SK-N-DZ (cell line): ENCODE measurements at regions not wholly inside any gene's neighbourhood (a gene's known extent, or its start where the extent isn't known, plus 50 kb on each side); places are given as distances from the start of the nearest gene placed in this dataset.
A peak's percentile ranks its signal among the peaks of the same experiment; 100 is the strongest.
"Not testable (repeated sequence)": the region's sequence is repeated elsewhere in the genome, so short reads cannot be mapped to it uniquely, and the experiment has no call there.

Source experiments
- DNase-seq: peaks from one replicate; pipeline ENCODE4 v3.0.0-alpha.2; 2015; ENCODE audit warnings: low spot score

- no peak for DNase-seq
Measured at GRCh38 chr13:110809871-110810486, 96.5 kb downstream of the ING1 start.

DNA sequence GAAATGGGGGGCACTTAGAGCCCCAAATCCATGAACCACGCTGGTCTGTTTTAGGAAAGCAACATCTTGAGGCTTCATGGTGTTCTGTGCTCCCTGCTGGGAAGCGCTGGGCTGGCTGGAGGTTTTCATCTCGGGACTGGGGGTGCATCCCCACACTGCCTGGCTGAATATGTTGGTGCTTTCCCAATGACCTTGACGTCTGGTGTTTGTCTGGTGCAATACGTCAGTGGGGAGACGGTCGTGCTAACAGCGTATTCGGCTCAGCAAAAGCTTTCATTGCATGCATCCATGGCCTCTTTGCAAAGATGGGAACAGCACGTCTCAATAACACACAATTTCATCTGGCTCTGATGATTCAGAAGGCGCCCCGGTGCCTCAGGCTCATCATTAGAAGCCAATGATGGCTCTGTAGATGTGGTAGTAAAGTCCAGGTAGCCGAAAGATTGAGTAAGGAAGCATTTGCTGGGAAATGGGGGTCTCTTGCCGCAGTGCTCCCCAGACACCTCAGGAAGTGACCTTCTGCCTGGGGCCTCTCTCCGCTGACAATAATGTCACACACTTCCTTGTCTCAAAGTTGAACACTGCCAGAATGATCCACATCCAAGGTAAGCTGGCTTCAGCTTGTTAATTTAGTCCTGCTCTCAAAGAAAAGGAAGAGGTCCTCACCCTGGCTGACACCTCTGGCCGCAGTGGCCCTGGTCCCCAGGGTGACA is 97.7 kb downstream of the ING1 start:
- no peak for DNase-seq

DNA sequence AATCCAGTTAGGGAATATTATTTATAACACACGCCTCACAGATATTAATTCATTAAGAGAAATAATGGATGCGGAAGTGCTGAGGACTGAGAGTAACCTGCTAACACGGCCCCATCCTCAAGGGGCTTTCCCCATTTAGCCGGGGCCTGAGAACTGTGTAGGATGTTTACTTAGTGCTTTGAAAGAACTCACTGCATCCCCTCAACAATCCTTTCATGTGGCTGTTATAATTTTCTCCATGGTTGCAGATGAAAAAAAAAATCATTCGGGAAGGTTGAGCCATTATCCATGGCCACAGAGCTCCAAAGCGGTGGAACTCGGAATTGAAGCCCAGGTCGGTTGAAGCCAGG is 98.2 kb downstream of the ING1 start:
- no peak for DNase-seq

- no peak for DNase-seq
Measured at GRCh38 chr13:110812121-110812868, 98.8 kb downstream of the ING1 start.

GRCh38 chr13:110812869-110813645 is 99.6 kb downstream of the ING1 start:
- no peak for DNase-seq

GRCh38 chr13:110813646-110814624 is 100.4 kb downstream of the ING1 start:
- no peak for DNase-seq

DNA sequence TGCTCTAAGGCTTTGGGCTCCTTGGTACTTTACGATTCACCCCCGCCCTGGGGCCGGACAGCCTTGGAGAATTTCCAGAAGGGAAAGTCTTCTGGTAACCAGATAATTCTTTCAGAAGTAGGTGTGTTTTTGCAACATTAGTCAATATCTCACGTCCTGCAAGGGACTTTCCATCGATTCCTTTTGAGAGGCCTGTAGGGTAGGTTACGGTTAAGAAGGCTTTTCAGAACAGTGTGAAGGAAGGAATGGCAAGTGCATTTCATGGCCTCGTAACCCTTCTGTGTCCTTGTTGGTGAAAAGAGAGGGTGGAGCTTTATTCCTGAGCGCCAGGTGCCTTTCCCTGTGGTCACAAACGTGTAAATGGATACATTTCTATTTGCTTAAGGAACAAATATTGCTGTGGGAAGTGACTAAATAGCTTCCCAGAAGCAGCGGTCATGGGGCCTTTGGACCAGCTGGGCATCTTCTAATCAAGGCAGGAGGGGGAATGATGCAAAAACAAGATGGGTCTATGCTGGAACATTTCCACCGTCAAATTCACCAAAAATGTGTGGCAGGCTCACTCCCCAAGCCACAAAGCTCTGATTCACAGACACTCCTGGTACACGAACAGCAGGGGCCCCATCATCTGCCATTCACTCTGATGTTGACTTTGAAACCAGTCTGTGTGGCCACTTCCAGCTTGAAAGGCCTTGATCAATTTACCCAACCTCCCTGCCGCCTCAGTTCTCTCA is 99.2 kb downstream of the ANKRD10 start:
- DNase-seq: no peak

GRCh38 chr13:110816500-110816899 is 98.4 kb downstream of the ANKRD10 start:
- no peak for DNase-seq

DNA sequence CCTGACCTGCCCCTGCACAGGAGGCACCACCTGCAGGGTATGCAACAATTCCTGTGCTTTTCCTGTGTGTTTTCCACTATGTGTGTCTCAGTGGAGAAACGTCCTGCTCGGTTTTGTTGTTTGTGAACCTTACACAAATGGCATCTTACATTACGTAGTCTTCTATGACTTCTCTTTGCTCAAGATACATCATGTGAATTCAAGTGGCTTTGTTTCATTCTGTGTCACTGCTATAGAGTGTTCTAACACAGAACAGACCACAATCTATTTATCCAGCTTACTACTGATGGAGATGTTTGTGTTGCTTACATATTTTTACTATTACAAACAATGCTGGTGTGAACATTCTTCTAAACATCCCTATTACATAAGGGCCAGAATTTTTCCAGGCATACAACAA is 97.7 kb downstream of the ANKRD10 start:
- no peak for DNase-seq

DNA sequence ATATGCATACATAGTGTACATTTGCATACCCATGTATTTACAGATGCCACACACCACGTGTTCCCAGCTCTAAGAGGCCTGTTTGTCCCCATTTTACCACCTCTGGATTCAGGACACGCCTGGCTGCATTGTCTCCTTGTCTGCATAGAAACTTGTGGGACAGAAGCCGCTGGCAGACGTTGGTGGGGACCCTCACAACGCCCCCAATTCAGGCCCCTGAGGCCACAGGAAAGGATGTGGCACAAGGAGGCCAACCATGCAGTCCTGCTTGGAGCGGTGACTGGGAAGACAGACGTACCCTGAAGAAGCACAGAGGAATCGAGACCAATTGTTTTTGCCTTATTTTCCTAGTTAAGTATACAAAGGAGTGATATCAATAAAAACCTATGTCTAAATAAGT is 96.1 kb downstream of the ANKRD10 start:
- DNase-seq: no peak

GRCh38 chr13:110819203-110820014 is 95.5 kb downstream of the ANKRD10 start:
- peak; percentile 53 for DNase-seq

- no peak for DNase-seq
Measured at GRCh38 chr13:110820322-110820721, 94.5 kb downstream of the ANKRD10 start.

- DNase-seq: not testable (repeated sequence)
Measured at GRCh38 chr13:110821837-110822668, 92.8 kb downstream of the ANKRD10 start.

- no peak for DNase-seq
Measured at GRCh38 chr13:110822669-110822945, 92.3 kb downstream of the ANKRD10 start.

DNA sequence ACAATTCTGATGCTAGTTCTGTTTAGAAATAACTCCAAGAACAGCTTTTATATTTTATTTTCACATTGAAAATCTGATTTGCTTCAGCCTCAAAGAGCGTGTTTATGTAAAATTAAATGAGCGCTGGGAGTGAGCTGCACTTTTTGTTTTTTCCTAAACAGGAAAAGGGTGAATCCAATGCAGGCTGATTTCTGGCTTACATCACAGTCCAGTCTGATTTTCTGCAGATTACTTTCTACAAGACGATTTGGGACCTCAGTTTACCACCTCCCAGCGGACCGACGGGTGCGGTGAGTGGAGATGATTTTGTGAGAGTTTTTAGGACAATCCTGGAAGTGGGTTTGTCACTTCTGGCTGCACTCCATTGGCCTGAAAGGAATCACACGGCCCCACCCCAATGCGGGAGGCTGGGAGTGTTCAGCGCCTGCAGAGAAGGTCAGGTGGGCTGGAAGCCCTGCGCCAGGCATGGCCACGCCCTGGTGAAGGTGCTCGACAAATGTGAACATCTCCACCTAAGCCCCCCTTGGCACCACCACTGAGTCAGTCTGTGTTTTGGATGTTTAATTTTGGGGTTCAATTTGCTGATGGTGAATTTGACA is 90.1 kb downstream of the ANKRD10 start:
- no peak for DNase-seq

GRCh38 chr13:110825516-110825915 is 89.4 kb downstream of the ANKRD10 start:
- no peak for DNase-seq

GRCh38 chr13:110826101-110826500 is 88.8 kb downstream of the ANKRD10 start:
- no peak for DNase-seq
